PC-9 (cell line): ENCODE measurements at regions not wholly inside any gene's neighbourhood (a gene's known extent, or its start where the extent isn't known, plus 50 kb on each side); places are given as distances from the start of the nearest gene placed in this dataset.

ENCODE experiments used
- BruUV-seq: library from RNA; stranded (reverse); fragments of 400-500 nt; replicated peaks from 2 replicates; lab custom pipeline; 2021; lab: Mats Ljungman, UMichigan
- CTCF ChIA-PET: fragments of 300-600 bp; sonication (Branson Sonifier 250); formaldehyde crosslinking; loops from one replicate; lab custom pipeline; 2022; ENCODE audit warnings: antibody characterized with exemption; lab: Charles Lee
- POLR2A ChIA-PET: fragments of 300-600 bp; sonication (Branson Sonifier 250); formaldehyde crosslinking; loops from one replicate; lab custom pipeline; 2022; ENCODE audit warnings: antibody characterized with exemption; ENCODE audit not compliant: unreplicated experiment; lab: Charles Lee
- DNase-seq, 2 experiments: peaks; one replicate each; pipeline versions ENCODE4 v3.0.0 to v3.0.0-alpha.2; 2015 to 2022; ENCODE audit warnings: mixed read lengths in 1 of 2
- H2AFZ ChIP-seq: fragments of 200-600 bp; sonication (generic); 2 replicates; pipeline ENCODE4 v1.8.1; 2017; ENCODE audit warnings: antibody characterized with exemption
- H3F3A ChIP-seq: fragments of 200-600 bp; sonication (generic); 2 replicates; pipeline ENCODE4 v1.8.1; 2017; ENCODE audit warnings: antibody characterized with exemption, mild to moderate bottlenecking, low read depth; ENCODE audit not compliant: insufficient read depth
- H3K27ac ChIP-seq: fragments of 200-600 bp; sonication (generic); 2 replicates; pipeline ENCODE4 v1.6.1; 2016; ENCODE audit warnings: mixed run types
- H3K27me3 ChIP-seq: fragments of 200-600 bp; sonication (generic); 2 replicates; pipeline ENCODE4 v1.6.1; 2016; ENCODE audit warnings: low read depth, mixed run types; ENCODE audit not compliant: insufficient read depth
- H3K36me3 ChIP-seq: fragments of 200-600 bp; sonication (generic); 2 replicates; pipeline ENCODE4 v1.6.1; 2016; ENCODE audit warnings: low read depth, mixed run types
- H3K4me1 ChIP-seq: fragments of 200-600 bp; sonication (generic); replicated peaks from 2 replicates; pipeline ENCODE4 v1.6.1; 2016; ENCODE audit warnings: mixed run types; ENCODE audit not compliant: insufficient read depth
- H3K4me2 ChIP-seq: fragments of 200-600 bp; sonication (generic); 2 replicates; pipeline ENCODE4 v1.6.1; 2017; ENCODE audit warnings: mixed run types
- H3K4me3 ChIP-seq: fragments of 200-600 bp; sonication (generic); 2 replicates; pipeline ENCODE4 v1.6.1; 2016; ENCODE audit warnings: mixed run types
- H3K79me2 ChIP-seq: fragments of 200-600 bp; sonication (generic); 2 replicates; pipeline ENCODE4 v1.6.1; 2017; ENCODE audit warnings: low read depth, mixed run types
- H3K9me2 ChIP-seq: fragments of 200-600 bp; sonication (generic); 2 replicates; pipeline ENCODE4 v1.8.1; 2017; ENCODE audit warnings: mild to moderate bottlenecking; ENCODE audit not compliant: insufficient read depth
- H3K9me3 ChIP-seq: fragments of 200-600 bp; sonication (generic); 2 replicates; pipeline ENCODE4 v1.8.1; 2016; ENCODE audit warnings: low read depth; ENCODE audit not compliant: insufficient read depth
- H4K20me1 ChIP-seq: fragments of 200-600 bp; sonication (generic); 2 replicates; pipeline ENCODE4 v1.8.1; 2017; ENCODE audit not compliant: insufficient read depth
- CTCF ChIP-seq: fragments of 200-600 bp; sonication (generic); conservative IDR thresholded peaks from 2 replicates; pipeline ENCODE4 v1.6.1; 2017; ENCODE audit warnings: mixed run types, antibody characterized with exemption, mild to moderate bottlenecking, moderate library complexity
- EZH2 ChIP-seq: fragments of 200-600 bp; sonication (generic); IDR thresholded peaks from 2 replicates; pipeline ENCODE4 v1.8.0; 2017; ENCODE audit warnings: antibody characterized with exemption, low read depth
- intact Hi-C: fragments of 100-400 bp; cut with micrococcal nuclease; formaldehyde crosslinking; loops from one replicate; pipeline ENCODE4 v1.10.0; 2022; ENCODE audit not compliant: unreplicated experiment

GRCh38 chr10:118128675-118129074, 81.9 kb upstream of the RAB11FIP2 start:
- no peak for TF ChIP-seq EZH2
- TF ChIP-seq CTCF: no peak
- H3K4me1 ChIP-seq: no peaks in the 10 kb centered on the region
- POLR2A ChIA-PET: no interaction called here
- H3K36me3 ChIP-seq: no peaks in the 10 kb centered on the region
- no peaks in the 10 kb centered on the region for H3K27me3 ChIP-seq
- H3K27ac ChIP-seq: no peak overlapping the region
- H3K79me2 ChIP-seq: no peaks in the 10 kb centered on the region
- intact Hi-C loops: no loop called here
- H3K9me2 ChIP-seq: no peaks in the 10 kb centered on the region
- CTCF ChIA-PET: no interaction called here
- H3K4me2 ChIP-seq: no peak overlapping the region
- H4K20me1 ChIP-seq: no peaks in the 10 kb centered on the region
- no peak for DNase-seq
- BruUV-seq: no TSS peak
- no peaks in the 10 kb centered on the region for H3K9me3 ChIP-seq
- H3F3A ChIP-seq: no peaks in the 10 kb centered on the region
- H2AFZ ChIP-seq: no peak overlapping the region
- H3K4me3 ChIP-seq: no peak overlapping the region

- Histone ChIP-seq H3K4me3 (no peak overlapping the region), H3K79me2 (no peaks in the 10 kb centered on the region), H3K36me3 (no peaks in the 10 kb centered on the region), H3K4me1 (no peaks in the 10 kb centered on the region), H3K27me3 (no peaks in the 10 kb centered on the region), H3F3A (no peaks in the 10 kb centered on the region), H2AFZ (no peak overlapping the region), H4K20me1 (no peaks in the 10 kb centered on the region), H3K27ac (no peak overlapping the region), H3K9me3 (no peaks in the 10 kb centered on the region), H3K4me2 (no peak overlapping the region), H3K9me2 (no peaks in the 10 kb centered on the region)
- ChIA-PET CTCF (no interaction called here), POLR2A (no interaction called here)
- intact Hi-C loops: no loop called here
- no peak for DNase-seq
- TF ChIP-seq CTCF (no peak), EZH2 (no peak)
- BruUV-seq: no TSS peak
These were observed 72.0 kb upstream of the RAB11FIP2 start for GRCh38 chr10:118118716-118119115.

- DNase-seq: no peak
- Histone ChIP-seq H4K20me1 (no peaks in the 10 kb centered on the region), H3F3A (no peaks in the 10 kb centered on the region), H3K27me3 (no peaks in the 10 kb centered on the region), H3K9me2 (no peaks in the 10 kb centered on the region), H3K27ac (no peak overlapping the region), H3K79me2 (no peaks in the 10 kb centered on the region), H2AFZ (no peak overlapping the region), H3K9me3 (no peaks in the 10 kb centered on the region), H3K4me1 (no peaks in the 10 kb centered on the region), H3K4me3 (no peak overlapping the region), H3K36me3 (no peaks in the 10 kb centered on the region), H3K4me2 (no peak overlapping the region)
- intact Hi-C loops: no loop called here
- ChIA-PET CTCF (no interaction called here), POLR2A (no interaction called here)
- no TSS peak for BruUV-seq
- no peak for TF ChIP-seq EZH2
- TF ChIP-seq CTCF: no peak
These were observed 70.1 kb upstream of the RAB11FIP2 start for GRCh38 chr10:118116715-118117449.
